Endothelial cell of umbilical vein (primary cell): ENCODE measurements at regions not wholly inside any gene's neighbourhood (a gene's known extent, or its start where the extent isn't known, plus 50 kb on each side); places are given as distances from the start of the nearest gene placed in this dataset.

ENCODE experiments used
- BruUV-seq: library from RNA; stranded (reverse); fragments of 400-500 nt; replicated peaks from 2 replicates; lab custom pipeline; 2021; lab: Mats Ljungman, UMichigan
- CTCF ChIA-PET: fragments of 300-600, 350-600 bp; sonication (Branson Sonifier 250); formaldehyde crosslinking; loops from one replicate; lab custom pipeline; 2021; ENCODE audit warnings: antibody characterized with exemption, inconsistent platforms; lab: Charles Lee
- POLR2A ChIA-PET: fragments of 300-600, 350-600 bp; sonication (Branson Sonifier 250); formaldehyde crosslinking; loops from one replicate; lab custom pipeline; 2021; ENCODE audit warnings: antibody characterized with exemption, inconsistent platforms; lab: Charles Lee
- DNase-seq: peaks from one replicate; pipeline ENCODE4 v3.0.0-alpha.2; 2011; ENCODE audit warnings: low read depth, low spot score
- FAIRE-seq: peaks from 2 replicates; lab custom pipeline; 2011; peaks lifted over from hg19 to GRCh38; lab: Jason Lieb, UNC
- H2AFZ ChIP-seq: 2 replicates; pipeline ENCODE4 v1.6.0; 2012; ENCODE audit warnings: low read depth, low read length, control low read depth, inconsistent platforms
- H3K27ac ChIP-seq: 2 replicates; pipeline ENCODE4 v1.5.1; 2011; ENCODE audit warnings: low read depth, mild to moderate bottlenecking, control low read depth, low read length, moderate library complexity; ENCODE audit not compliant: insufficient read depth
- H3K27me3 ChIP-seq, 2 experiments: 2 replicates each; pipeline versions ENCODE4 v1.6.0 to v1.6.1; 2011; ENCODE audit warnings: low read length in 2 of 2, mixed read lengths in 1 of 2; ENCODE audit not compliant: control insufficient read depth in 2 of 2, insufficient read depth in 2 of 2
- H3K36me3 ChIP-seq, 2 experiments: 2 replicates in 1 of 2; 3 replicates in 1 of 2; pipeline ENCODE4 v1.5.1; 2011; ENCODE audit warnings: low read length in 2 of 2, mild to moderate bottlenecking in 1 of 2, moderate library complexity in 1 of 2; ENCODE audit not compliant: control insufficient read depth in 2 of 2, insufficient read depth in 2 of 2; ENCODE audit errors: extremely low read depth in 1 of 2
- H3K4me1 ChIP-seq: 3 replicates; pipeline ENCODE4 v1.5.1; 2011; ENCODE audit warnings: mild to moderate bottlenecking, low read length; ENCODE audit not compliant: control insufficient read depth, insufficient read depth; ENCODE audit errors: extremely low read depth
- H3K4me2 ChIP-seq: 2 replicates; pipeline ENCODE4 v1.6.1; 2011; ENCODE audit warnings: low read length, control low read depth, mixed read lengths; ENCODE audit not compliant: insufficient read depth
- H3K4me3 ChIP-seq, 3 experiments: fragments of 200-600 bp in 1 of 3; sonication (generic), shearing (Covaris generic) in 1 of 3; replicated peaks in 1 of 3; 2 replicates each; pipeline ENCODE4 v1.5.1; 2011 to 2016; ENCODE audit warnings: control low read depth in 3 of 3, low read length in 3 of 3, mild to moderate bottlenecking in 2 of 3, inconsistent platforms in 1 of 3, low read depth in 1 of 3, moderate library complexity in 1 of 3; ENCODE audit not compliant: insufficient read depth in 1 of 3
- H3K79me2 ChIP-seq: 2 replicates; pipeline ENCODE4 v1.6.0; 2012; ENCODE audit warnings: low read length, inconsistent platforms; ENCODE audit not compliant: control insufficient read depth, insufficient read depth
- H3K9ac ChIP-seq: replicated peaks from 2 replicates; pipeline ENCODE3; 2011; ENCODE audit warnings: low read length, control low read depth; ENCODE audit not compliant: insufficient read depth; ENCODE audit errors: extremely low read depth
- H3K9me1 ChIP-seq: replicated peaks from 3 replicates; pipeline ENCODE4 v1.6.0; 2011; ENCODE audit warnings: mild to moderate bottlenecking, low read length; ENCODE audit not compliant: control insufficient read depth, insufficient read depth; ENCODE audit errors: extremely low read depth
- H3K9me3 ChIP-seq: replicated peaks from 2 replicates; pipeline ENCODE4 v1.5.1; 2012; ENCODE audit warnings: low read length, inconsistent platforms; ENCODE audit not compliant: control insufficient read depth, insufficient read depth
- H4K20me1 ChIP-seq: replicated peaks from 2 replicates; pipeline ENCODE3; 2011; ENCODE audit warnings: mild to moderate bottlenecking, low read length; ENCODE audit not compliant: control insufficient read depth, insufficient read depth; ENCODE audit errors: extremely low read depth
- CTCF ChIP-seq, 2 donors: IDR thresholded peaks; 1 replicate in 1 of 2; 2 replicates in 1 of 2; pipeline ENCODE4 v1.5.1; 2011; ENCODE audit warnings: low read length in 2 of 2, mild to moderate bottlenecking in 2 of 2, moderate library complexity in 2 of 2, control low read depth in 1 of 2, inconsistent platforms in 1 of 2, low read depth in 1 of 2; ENCODE audit not compliant: insufficient read depth in 1 of 2; ENCODE audit errors: extremely low read depth in 1 of 2
- EZH2 ChIP-seq: IDR thresholded peaks from 2 replicates; pipeline ENCODE4 v1.6.1; 2012; ENCODE audit warnings: borderline replicate concordance, low read depth, mild to moderate bottlenecking, moderate library complexity, low read length, inconsistent platforms; ENCODE audit not compliant: severe bottlenecking
- FOS ChIP-seq: IDR thresholded peaks from 2 replicates; pipeline ENCODE4 v1.6.1; 2011; ENCODE audit warnings: mild to moderate bottlenecking, low read length, moderate library complexity, borderline replicate concordance; ENCODE audit not compliant: insufficient read depth
- GATA2 ChIP-seq: IDR thresholded peaks from 2 replicates; pipeline ENCODE4 v1.7.0; 2011; ENCODE audit warnings: low read depth, mild to moderate bottlenecking, moderate library complexity, mixed read lengths, low read length; ENCODE audit not compliant: insufficient read length, insufficient read depth
- JUN ChIP-seq: IDR thresholded peaks from 2 replicates; pipeline ENCODE4 v1.6.1; 2011; ENCODE audit warnings: borderline replicate concordance, low read depth; ENCODE audit not compliant: insufficient read length, insufficient read depth
- MYC ChIP-seq: IDR thresholded peaks from one replicate; pipeline ENCODE4 v1.6.1; 2011; ENCODE audit warnings: mild to moderate bottlenecking, low read depth, low read length
- POLR2A ChIP-seq: IDR thresholded peaks from 2 replicates; pipeline ENCODE4 v1.6.1; 2012; ENCODE audit warnings: low read depth, mild to moderate bottlenecking, control low read depth, low read length
- POLR2AphosphoS5 ChIP-seq: IDR thresholded peaks from 2 replicates; pipeline ENCODE4 v1.6.1; 2012; ENCODE audit warnings: low read depth, mild to moderate bottlenecking, control low read depth, low read length, moderate library complexity; ENCODE audit not compliant: insufficient read depth
- dilution Hi-C: fragments of 300-500 bp; cut with MboI; formaldehyde crosslinking; loops from one replicate; pipeline ENCODE4 v1.15.0; 2019; ENCODE audit warnings: low sequenced_read_pairs; ENCODE audit not compliant: extremely low pct_ligation_motif_present
- intact Hi-C: fragments of 100-400 bp; cut with micrococcal nuclease; formaldehyde crosslinking; loops from one replicate; pipeline ENCODE4 v1.10.0; 2022
- TF ChIP-seq, protein P1 (sequence below): IDR thresholded peaks from 2 replicates; pipeline ENCODE4 v1.6.1; 2011; ENCODE audit not compliant: insufficient read depth, insufficient read length

GRCh38 chr9:17081814-17082213 is 53.0 kb upstream of the CNTLN start:
- Histone ChIP-seq H3K9ac (no peak overlapping the region), H3K9me3 (no peaks in the 10 kb centered on the region), H3K27me3 (no peaks in the 10 kb centered on the region), H3K36me3 (no peaks in the 10 kb centered on the region), H2AFZ (no peak overlapping the region), H3K4me3 (no peak overlapping the region), H3K4me1 (no peaks in the 10 kb centered on the region), H3K9me1 (no peaks in the 10 kb centered on the region), H3K27ac (no peak overlapping the region), H3K79me2 (no peaks in the 10 kb centered on the region), H3K4me2 (no peak overlapping the region), H4K20me1 (no peaks in the 10 kb centered on the region)
- dilution Hi-C loops = no loop called here
- TF ChIP-seq CTCF (IDR thresholded peaks at IDR 0.05; ENCODE audit: extremely low read depth in 1 of 2, insufficient read depth in 1 of 2, low read depth in 1 of 2, low read length in 2 of 2) (no peak), GATA2 (no peak), POLR2AphosphoS5 (no peak), MYC (no peak), FOS (no peak), EZH2 (no peak), POLR2A (no peak), JUN (no peak)
- TF ChIP-seq, protein P1, sequence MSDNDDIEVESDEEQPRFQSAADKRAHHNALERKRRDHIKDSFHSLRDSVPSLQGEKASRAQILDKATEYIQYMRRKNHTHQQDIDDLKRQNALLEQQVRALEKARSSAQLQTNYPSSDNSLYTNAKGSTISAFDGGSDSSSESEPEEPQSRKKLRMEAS = no peak
- DNase-seq (no peak), FAIRE-seq (no peak)
- intact Hi-C loops = no loop called here
- CTCF ChIA-PET = interaction anchor here (0.6 kb wide), 1 partner anchor 18 kb away, joined by 3 read pairs; no protein-coding TSS in a partner anchor
- no TSS peak for BruUV-seq
- POLR2A ChIA-PET = no interaction called here
